ENCODE measurements at regions not wholly inside any gene's neighbourhood (a gene's known extent, or its start where the extent isn't known, plus 50 kb on each side); places are given as distances from the start of the nearest gene placed in this dataset.

DNA sequence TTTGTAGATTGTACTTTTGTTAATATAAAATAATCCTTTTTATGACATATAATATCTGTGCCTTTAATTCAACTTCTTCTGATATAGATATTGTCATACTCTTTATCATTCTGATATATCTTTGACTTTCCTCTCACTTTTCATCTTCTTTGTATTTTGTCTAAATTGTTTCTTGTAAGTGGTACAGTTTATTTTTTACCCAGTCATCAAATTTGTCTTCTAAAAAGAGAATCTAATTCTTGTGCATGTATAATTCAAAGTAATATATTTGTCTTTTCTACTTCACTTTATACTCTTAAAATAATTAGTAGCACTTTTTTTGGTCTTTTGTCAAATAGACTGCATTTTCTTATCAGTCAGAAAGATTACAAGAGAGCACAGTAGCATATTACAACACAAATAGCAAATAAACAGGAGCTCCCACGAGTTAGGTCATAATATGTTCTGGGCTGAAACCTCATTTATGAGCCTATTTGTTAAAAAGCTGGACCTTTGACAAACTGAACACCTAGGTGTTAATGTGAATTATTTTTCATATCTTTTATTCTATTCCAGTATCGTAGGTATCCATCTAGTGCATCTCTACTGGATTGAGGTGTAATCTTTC lies 379.7 kb upstream of the B3GALT2 start:
- Histone ChIP-seq H3K27ac (ENCODE audit: low read depth, low read length) (no peak overlapping the region), H3K79me2 (ENCODE audit: control insufficient read depth, low read length) (no peaks in the 10 kb centered on the region), H3K36me3 (ENCODE audit: control insufficient read depth, low read length) (no peaks in the 10 kb centered on the region), H3F3A (ENCODE audit: control insufficient read depth, insufficient read depth) (no peaks in the 10 kb centered on the region), H3K4me2 (ENCODE audit: low read length) (no peak overlapping the region), H3K9me2 (replicated peaks; ENCODE audit: control insufficient read depth, low read length) (no peaks in the 10 kb centered on the region), H4K20me1 (ENCODE audit: control insufficient read depth, insufficient read depth, low read depth, low read length) (no peaks in the 10 kb centered on the region), H3K4me1 (ENCODE audit: control insufficient read depth, low read length) (no peaks in the 10 kb centered on the region), H3K9me3 (ENCODE audit: control insufficient read depth, insufficient read depth, low read length) (no peaks in the 10 kb centered on the region), H3K27me3 (ENCODE audit: control insufficient read depth, low read length) (no peaks in the 10 kb centered on the region), H3K4me3 (ENCODE audit: low read length) (no peak overlapping the region)
- TF ChIP-seq EZH2phosphoT487 (IDR thresholded peaks at IDR 0.05; ENCODE audit: borderline replicate concordance, low read length) = no peak
- TF ChIP-seq, protein P1, sequence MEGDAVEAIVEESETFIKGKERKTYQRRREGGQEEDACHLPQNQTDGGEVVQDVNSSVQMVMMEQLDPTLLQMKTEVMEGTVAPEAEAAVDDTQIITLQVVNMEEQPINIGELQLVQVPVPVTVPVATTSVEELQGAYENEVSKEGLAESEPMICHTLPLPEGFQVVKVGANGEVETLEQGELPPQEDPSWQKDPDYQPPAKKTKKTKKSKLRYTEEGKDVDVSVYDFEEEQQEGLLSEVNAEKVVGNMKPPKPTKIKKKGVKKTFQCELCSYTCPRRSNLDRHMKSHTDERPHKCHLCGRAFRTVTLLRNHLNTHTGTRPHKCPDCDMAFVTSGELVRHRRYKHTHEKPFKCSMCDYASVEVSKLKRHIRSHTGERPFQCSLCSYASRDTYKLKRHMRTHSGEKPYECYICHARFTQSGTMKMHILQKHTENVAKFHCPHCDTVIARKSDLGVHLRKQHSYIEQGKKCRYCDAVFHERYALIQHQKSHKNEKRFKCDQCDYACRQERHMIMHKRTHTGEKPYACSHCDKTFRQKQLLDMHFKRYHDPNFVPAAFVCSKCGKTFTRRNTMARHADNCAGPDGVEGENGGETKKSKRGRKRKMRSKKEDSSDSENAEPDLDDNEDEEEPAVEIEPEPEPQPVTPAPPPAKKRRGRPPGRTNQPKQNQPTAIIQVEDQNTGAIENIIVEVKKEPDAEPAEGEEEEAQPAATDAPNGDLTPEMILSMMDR (IDR thresholded peaks at IDR 0.05; ENCODE audit: low read depth, low read length, poor library complexity, severe bottlenecking) = no peak

DNA sequence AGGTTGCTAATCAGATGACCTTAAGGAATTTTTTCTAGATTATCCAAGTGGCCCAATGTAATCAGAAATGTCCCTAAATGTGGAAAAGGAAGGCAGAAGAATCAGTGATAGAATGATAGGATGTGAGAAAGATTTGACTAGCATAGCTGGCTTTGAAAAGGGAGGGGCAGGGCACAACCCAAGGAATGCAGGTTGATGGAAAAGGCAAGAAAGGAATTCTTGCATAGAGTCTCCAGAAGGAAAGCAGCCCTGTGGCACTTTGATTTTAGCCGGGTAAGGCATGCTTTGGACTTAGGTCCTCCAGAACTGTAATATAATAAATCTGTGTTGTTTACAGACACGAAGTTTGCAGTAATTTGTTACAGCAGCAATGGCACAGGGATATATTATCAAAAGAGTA lies 375.7 kb upstream of the B3GALT2 start:
- H3F3A ChIP-seq (ENCODE audit: control insufficient read depth, insufficient read depth) = no peaks in the 10 kb centered on the region
- no peaks in the 10 kb centered on the region for H3K4me1 ChIP-seq (ENCODE audit: control insufficient read depth, low read length)
- no peak overlapping the region for H3K4me3 ChIP-seq (ENCODE audit: low read length)
- H4K20me1 ChIP-seq (ENCODE audit: control insufficient read depth, insufficient read depth, low read depth, low read length) = no peaks in the 10 kb centered on the region
- H3K36me3 ChIP-seq (ENCODE audit: control insufficient read depth, low read length) = no peaks in the 10 kb centered on the region
- H3K27ac ChIP-seq (ENCODE audit: low read depth, low read length) = no peak overlapping the region
- H3K9me3 ChIP-seq (ENCODE audit: control insufficient read depth, insufficient read depth, low read length) = no peaks in the 10 kb centered on the region
- no peaks in the 10 kb centered on the region for H3K79me2 ChIP-seq (ENCODE audit: control insufficient read depth, low read length)
- no peak overlapping the region for H3K4me2 ChIP-seq (ENCODE audit: low read length)
- no peaks in the 10 kb centered on the region for H3K27me3 ChIP-seq (ENCODE audit: control insufficient read depth, low read length)
- TF ChIP-seq, protein P1 (IDR thresholded peaks at IDR 0.05; ENCODE audit: low read depth, low read length, poor library complexity, severe bottlenecking) = no peak
- TF ChIP-seq EZH2phosphoT487 (IDR thresholded peaks at IDR 0.05; ENCODE audit: borderline replicate concordance, low read length) = no peak
- no peaks in the 10 kb centered on the region for H3K9me2 ChIP-seq (replicated peaks; ENCODE audit: control insufficient read depth, low read length)

DNA sequence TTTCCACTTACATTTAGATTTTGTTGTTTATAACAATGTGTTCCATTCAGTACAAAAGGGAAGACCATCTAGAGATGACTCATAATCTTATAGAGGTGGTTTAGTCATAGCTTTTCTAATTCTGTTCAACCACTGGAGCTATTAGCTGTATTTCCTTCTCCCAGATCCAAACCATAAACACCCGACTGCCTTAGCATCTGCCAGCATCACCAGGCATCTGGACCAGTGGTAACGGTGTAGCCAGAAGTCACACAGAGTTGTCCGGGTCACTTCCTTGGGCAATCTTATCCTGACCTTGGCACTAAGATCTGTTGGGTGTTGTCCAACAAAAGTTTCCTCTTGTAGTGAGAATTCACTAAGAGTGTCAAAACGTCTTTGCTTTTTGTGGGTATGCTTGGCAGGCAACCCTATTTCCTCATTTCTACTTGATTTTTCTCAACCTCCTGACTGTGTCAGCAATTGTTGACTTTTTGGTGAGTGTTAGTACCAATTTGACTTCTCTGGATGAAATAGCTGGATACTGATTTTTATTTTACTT lies 372.1 kb upstream of the B3GALT2 start:
- Histone ChIP-seq H3K9me2 (replicated peaks; ENCODE audit: control insufficient read depth, low read length) (no peaks in the 10 kb centered on the region), H3K9me3 (ENCODE audit: control insufficient read depth, insufficient read depth, low read length) (no peaks in the 10 kb centered on the region), H4K20me1 (ENCODE audit: control insufficient read depth, insufficient read depth, low read depth, low read length) (no peaks in the 10 kb centered on the region), H3K36me3 (ENCODE audit: control insufficient read depth, low read length) (no peaks in the 10 kb centered on the region), H3K4me1 (ENCODE audit: control insufficient read depth, low read length) (no peaks in the 10 kb centered on the region), H3K4me3 (ENCODE audit: low read length) (no peak overlapping the region), H3K79me2 (ENCODE audit: control insufficient read depth, low read length) (no peaks in the 10 kb centered on the region), H3K4me2 (ENCODE audit: low read length) (no peak overlapping the region), H3K27me3 (ENCODE audit: control insufficient read depth, low read length) (no peaks in the 10 kb centered on the region), H3K27ac (ENCODE audit: low read depth, low read length) (no peak overlapping the region), H3F3A (ENCODE audit: control insufficient read depth, insufficient read depth) (no peaks in the 10 kb centered on the region)
- TF ChIP-seq EZH2phosphoT487 (IDR thresholded peaks at IDR 0.05; ENCODE audit: borderline replicate concordance, low read length) = no peak
- TF ChIP-seq, protein P1 (IDR thresholded peaks at IDR 0.05; ENCODE audit: low read depth, low read length, poor library complexity, severe bottlenecking) = no peak
